GM12878 (cell line): ENCODE measurements at regions not wholly inside any gene's neighbourhood (a gene's known extent, or its start where the extent isn't known, plus 50 kb on each side); places are given as distances from the start of the nearest gene placed in this dataset.

Experiments used
- ATAC-seq: fragments of 200-7000 bp; cut with Tn5 transposase; 3 replicates; pipeline ENCODE4 v1.9.1; 2020; ENCODE audit warnings: mild to moderate bottlenecking, moderate library complexity
- BruUV-seq: library from RNA; stranded (reverse); fragments of 400-500 nt; replicated peaks from 2 replicates; lab custom pipeline; 2021; lab: Mats Ljungman, UMichigan
- CTCF ChIA-PET: fragments of 300-600 bp; sonication (Branson Sonifier 250); formaldehyde crosslinking; extraction: SDS; loops from one replicate; lab custom pipeline; 2021; ENCODE audit warnings: inconsistent platforms; lab: Yijun Ruan, JAX
- POLR2A ChIA-PET: fragments of 350-600 bp; formaldehyde crosslinking; extraction: SDS; loops from one replicate; lab custom pipeline; 2021; ENCODE audit warnings: inconsistent platforms; lab: Charles Lee
- RAD21 ChIA-PET: fragments of 300-600 bp; sonication (Branson Sonifier 250); formaldehyde crosslinking; loops from one replicate; lab custom pipeline; 2023; ENCODE audit warnings: antibody characterized with exemption; ENCODE audit not compliant: unreplicated experiment; lab: Charles Lee
- SMC1A ChIA-PET: fragments of 300-600 bp; sonication (Branson Sonifier 250); formaldehyde crosslinking; loops from one replicate; lab custom pipeline; 2023; ENCODE audit not compliant: unreplicated experiment, uncharacterized antibody; lab: Charles Lee
- DNase-seq: peaks from one replicate; pipeline ENCODE4 v3.0.0-alpha.2; 2011; ENCODE audit warnings: low read depth, low spot score
- FAIRE-seq: peaks from 3 replicates; lab custom pipeline; 2011; peaks lifted over from hg19 to GRCh38; lab: Jason Lieb, UNC
- H2AFZ ChIP-seq: 2 replicates; pipeline ENCODE4 v1.6.0; 2011; ENCODE audit warnings: low read depth, low read length, control low read depth; ENCODE audit not compliant: control insufficient read depth
- H3K27ac ChIP-seq: 2 replicates; pipeline ENCODE4 v1.5.1; 2011; ENCODE audit warnings: control low read depth; ENCODE audit not compliant: control insufficient read depth, insufficient read depth
- H3K27me3 ChIP-seq, 2 experiments: replicated peaks in 1 of 2; 2 replicates each; pipeline versions ENCODE4 v1.6.0 to v1.6.1; 2011; ENCODE audit warnings: low read length in 1 of 2; ENCODE audit not compliant: control insufficient read depth in 2 of 2, insufficient read depth in 2 of 2
- H3K36me3 ChIP-seq, 2 experiments: 2 replicates each; pipeline ENCODE4 v1.5.1; 2011; ENCODE audit warnings: low read length in 1 of 2; ENCODE audit not compliant: control insufficient read depth in 2 of 2, insufficient read depth in 2 of 2
- H3K4me1 ChIP-seq: 2 replicates; pipeline ENCODE4 v1.6.1; 2011; ENCODE audit warnings: mild to moderate bottlenecking, low read length, moderate library complexity, mixed read lengths; ENCODE audit not compliant: control insufficient read depth, insufficient read depth
- H3K4me2 ChIP-seq: 2 replicates; pipeline ENCODE4 v1.6.0; 2011; ENCODE audit warnings: control low read depth; ENCODE audit not compliant: control insufficient read depth, insufficient read depth
- H3K4me3 ChIP-seq: fragments of 200-600 bp; sonication (generic); 2 replicates; pipeline ENCODE4 v1.5.1; 2016
- H3K79me2 ChIP-seq: 2 replicates; pipeline ENCODE4 v1.6.0; 2011; ENCODE audit warnings: low read length; ENCODE audit not compliant: control insufficient read depth, insufficient read depth
- H3K9ac ChIP-seq: 2 replicates; pipeline ENCODE4 v1.8.0; 2011; ENCODE audit warnings: low read length, control low read depth, mixed read lengths; ENCODE audit not compliant: control insufficient read depth, insufficient read depth
- H3K9me3 ChIP-seq: replicated peaks from 3 replicates; pipeline ENCODE4 v1.5.1; 2011; ENCODE audit warnings: mild to moderate bottlenecking, low read length; ENCODE audit not compliant: control insufficient read depth, insufficient read depth
- H4K20me1 ChIP-seq: 2 replicates; pipeline ENCODE4 v1.6.0; 2011; ENCODE audit not compliant: control insufficient read depth, insufficient read depth
- BHLHE40 ChIP-seq, 2 experiments: fragments of 450-650 bp in 1 of 2; IDR thresholded peaks; 2 replicates each; pipeline ENCODE4 v1.6.1; 2011 to 2017; ENCODE audit warnings: low read depth in 2 of 2, borderline replicate concordance in 1 of 2, improper control_type of control experiment in 1 of 2, low read length in 1 of 2, mild to moderate bottlenecking in 1 of 2
- DPF2 ChIP-seq: fragments of 450-650 bp; IDR thresholded peaks from 2 replicates; pipeline ENCODE4 v1.6.1; 2017; ENCODE audit warnings: mild to moderate bottlenecking
- MTA3 ChIP-seq: IDR thresholded peaks from 2 replicates; pipeline ENCODE4 v1.6.1; 2012; ENCODE audit warnings: low read length, inconsistent platforms, borderline replicate concordance
- PAX5 ChIP-seq: IDR thresholded peaks from 2 replicates; pipeline ENCODE4 v1.6.1; 2011; ENCODE audit warnings: low read depth, low read length, borderline replicate concordance
- RBBP5 ChIP-seq: fragments of 200-600 bp; sonication (generic); conservative IDR thresholded peaks from 2 replicates; pipeline ENCODE4 v1.6.1; 2016
- WGBS: methylation state at CpG from one replicate; pipeline ENCODE4 v1.1.6; 2016; ENCODE audit warnings: low lambda C conversion rate; ENCODE audit not compliant: insufficient replicate concordance, insufficient coverage; ENCODE audit errors: missing lambda C conversion rate; 5-methylcytosine and 5-hydroxymethylcytosine counted together
- in situ Hi-C: fragments of 300-500 bp; cut with MboI; formaldehyde crosslinking; loops from 9 replicates; pipeline ENCODE4 v1.14.3; 2018; ENCODE audit warnings: mixed read lengths
- intact Hi-C: fragments of 100-400 bp; cut with micrococcal nuclease; formaldehyde crosslinking; loops from one replicate; pipeline ENCODE4 v1.14.2; 2022; ENCODE audit not compliant: unreplicated experiment
- TF ChIP-seq, protein P1 (sequence below): fragments of 450-650 bp; formaldehyde crosslinking; IDR thresholded peaks from 2 replicates; pipeline ENCODE4 v1.5.0; 2022; ENCODE audit warnings: mild to moderate bottlenecking, missing genetic modification characterization

DNA sequence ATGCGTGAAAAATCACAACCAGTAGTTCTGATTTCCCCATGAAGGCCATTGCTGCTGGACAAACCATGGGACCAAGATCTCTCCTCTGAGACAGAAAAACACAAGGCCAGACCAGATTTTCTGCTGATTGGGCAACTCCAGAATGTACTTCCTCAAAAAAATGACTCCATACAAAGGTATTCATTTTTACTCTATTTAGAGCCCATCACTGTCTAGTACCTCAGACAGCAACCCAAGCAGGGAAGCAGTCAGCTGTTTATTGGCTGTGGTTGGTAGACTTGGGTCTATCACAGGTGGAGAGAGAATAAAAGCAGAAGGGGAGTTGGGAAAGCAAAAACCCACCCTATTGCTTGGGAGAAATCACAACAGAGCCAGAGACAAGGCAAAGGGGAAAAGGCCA is 219.9 kb downstream of the PIK3C3 start (continued):
- TF ChIP-seq RBBP5, result no peak

DNA sequence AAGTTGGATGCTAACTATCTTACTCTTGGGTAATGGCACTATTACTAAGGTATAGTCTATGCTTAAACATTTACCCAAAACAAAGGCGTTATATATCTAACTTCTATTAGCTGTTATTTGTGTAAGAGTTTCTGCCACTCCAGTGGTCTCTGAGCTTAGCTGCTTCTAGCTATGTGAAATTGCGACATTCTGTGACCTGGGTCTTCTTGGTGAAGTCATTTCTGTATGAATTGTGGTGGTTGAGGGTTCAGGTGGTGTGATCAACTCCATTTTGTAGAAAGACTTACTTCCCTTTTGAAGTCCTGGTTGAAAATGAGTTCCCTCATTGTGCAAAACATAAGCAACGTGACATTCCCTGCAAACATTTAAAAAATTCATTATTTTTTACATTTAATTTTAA is 221.6 kb downstream of the PIK3C3 start:
- Histone ChIP-seq H3K36me3 (no peaks in the 10 kb centered on the region), H3K27ac (no peak overlapping the region), H3K4me3 (no peak overlapping the region), H3K4me2 (no peak overlapping the region), H2AFZ (no peak overlapping the region), H3K27me3 (no peaks in the 10 kb centered on the region; a peak in 1 of 4 replicates), H3K9ac (no peak overlapping the region), H3K9me3 (no peaks in the 10 kb centered on the region), H3K4me1 (no peaks in the 10 kb centered on the region), H3K79me2 (no peaks in the 10 kb centered on the region), H4K20me1 (no peaks in the 10 kb centered on the region)
- DNase-seq (no peak), ATAC-seq (peak; percentile 82), FAIRE-seq (no peak)
- SMC1A ChIA-PET, result interaction anchor here (0.7 to 1.7 kb wide), 6 partner anchors 9 to 70 kb away, joined by 3 to 11 read pairs (median 3); no protein-coding TSS in a partner anchor
- in situ Hi-C loops (no loop called here), intact Hi-C loops (no loop called here)
- POLR2A ChIA-PET, result interaction anchor here (1.4 kb wide), 1 partner anchor 12 kb away, joined by 3 read pairs; no protein-coding TSS in a partner anchor
- TF ChIP-seq DPF2 (0 out of 2 replicates have a peak, but pooled peaks have one; percentile 28), BHLHE40 (IDR thresholded peaks at IDR 0.05; ENCODE audit: borderline replicate concordance in 1 of 2, low read depth in 2 of 2, low read length in 1 of 2) (peak in 1 of 2 experiments; percentile 48; a peak in 1 of 4 replicates), MTA3 (no peak), PAX5 (no peak)
- TF ChIP-seq, protein P1, sequence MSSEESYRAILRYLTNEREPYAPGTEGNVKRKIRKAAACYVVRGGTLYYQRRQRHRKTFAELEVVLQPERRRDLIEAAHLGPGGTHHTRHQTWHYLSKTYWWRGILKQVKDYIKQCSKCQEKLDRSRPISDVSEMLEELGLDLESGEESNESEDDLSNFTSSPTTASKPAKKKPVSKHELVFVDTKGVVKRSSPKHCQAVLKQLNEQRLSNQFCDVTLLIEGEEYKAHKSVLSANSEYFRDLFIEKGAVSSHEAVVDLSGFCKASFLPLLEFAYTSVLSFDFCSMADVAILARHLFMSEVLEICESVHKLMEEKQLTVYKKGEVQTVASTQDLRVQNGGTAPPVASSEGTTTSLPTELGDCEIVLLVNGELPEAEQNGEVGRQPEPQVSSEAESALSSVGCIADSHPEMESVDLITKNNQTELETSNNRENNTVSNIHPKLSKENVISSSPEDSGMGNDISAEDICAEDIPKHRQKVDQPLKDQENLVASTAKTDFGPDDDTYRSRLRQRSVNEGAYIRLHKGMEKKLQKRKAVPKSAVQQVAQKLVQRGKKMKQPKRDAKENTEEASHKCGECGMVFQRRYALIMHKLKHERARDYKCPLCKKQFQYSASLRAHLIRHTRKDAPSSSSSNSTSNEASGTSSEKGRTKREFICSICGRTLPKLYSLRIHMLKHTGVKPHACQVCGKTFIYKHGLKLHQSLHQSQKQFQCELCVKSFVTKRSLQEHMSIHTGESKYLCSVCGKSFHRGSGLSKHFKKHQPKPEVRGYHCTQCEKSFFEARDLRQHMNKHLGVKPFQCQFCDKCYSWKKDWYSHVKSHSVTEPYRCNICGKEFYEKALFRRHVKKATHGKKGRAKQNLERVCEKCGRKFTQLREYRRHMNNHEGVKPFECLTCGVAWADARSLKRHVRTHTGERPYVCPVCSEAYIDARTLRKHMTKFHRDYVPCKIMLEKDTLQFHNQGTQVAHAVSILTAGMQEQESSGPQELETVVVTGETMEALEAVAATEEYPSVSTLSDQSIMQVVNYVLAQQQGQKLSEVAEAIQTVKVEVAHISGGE (CRISPR knock-in tag), result no peak
- 4% methylated on average over 3 of the region's 3 CpGs for WGBS
- CTCF ChIA-PET, result interaction anchor here (1.3 to 2.4 kb wide), 3 partner anchors 11 to 62 kb away, joined by 6 to 7 read pairs (median 6); no protein-coding TSS in a partner anchor
- RAD21 ChIA-PET, result interaction anchor here (0.9 to 2.6 kb wide), 4 partner anchors 9 to 123 kb away, joined by 4 to 10 read pairs (median 4); no protein-coding TSS in a partner anchor
- BruUV-seq, result no TSS peak
